Thoracic aorta (tissue), 2 donors: ENCODE measurements at regions not wholly inside any gene's neighbourhood (a gene's known extent, or its start where the extent isn't known, plus 50 kb on each side); places are given as distances from the start of the nearest gene placed in this dataset.

Source experiments
- ATAC-seq: fragments of 150-250 bp; one replicate; pipeline ENCODE4 v1.8.0; 2017; ENCODE audit warnings: low read depth; ENCODE audit not compliant: insufficient number of reproducible peaks, low FRiP score
- DNase-seq: peaks from one replicate; pipeline ENCODE4 v3.0.0-alpha.2; 2020; ENCODE audit warnings: low spot score
- H3K27ac ChIP-seq, 2 donors: fragments of 200-600 bp; sonication (generic); 1 replicate in 1 of 2; 2 replicates in 1 of 2; pipeline ENCODE4 v1.5.1; 2016; ENCODE audit warnings: mild to moderate bottlenecking in 2 of 2, moderate library complexity in 2 of 2
- H3K27me3 ChIP-seq: fragments of 200-600 bp; sonication (generic); replicated peaks from 2 replicates; pipeline ENCODE4 v1.6.0; 2016; ENCODE audit warnings: mild to moderate bottlenecking; ENCODE audit not compliant: insufficient read depth
- H3K36me3 ChIP-seq: fragments of 200-600 bp; sonication (generic); one replicate; pipeline ENCODE4 v1.5.1; 2016
- H3K4me1 ChIP-seq, 2 donors: fragments of 200-600 bp; sonication (generic); 1 replicate in 1 of 2; 2 replicates in 1 of 2; pipeline versions ENCODE4 v1.5.1 to v1.6.0; 2016; ENCODE audit warnings: low read depth in 2 of 2, mild to moderate bottlenecking in 1 of 2; ENCODE audit not compliant: control insufficient read depth in 1 of 2
- H3K4me3 ChIP-seq: fragments of 200-600 bp; sonication (generic); 2 replicates; pipeline ENCODE4 v1.5.1; 2016; ENCODE audit warnings: mild to moderate bottlenecking
- H3K9me3 ChIP-seq: fragments of 200-600 bp; sonication (generic); 2 replicates; pipeline ENCODE4 v1.5.1; 2016
- TF ChIP-seq, protein P1 (sequence below): fragments of 200-600 bp; sonication (generic); IDR thresholded peaks from one replicate; pipeline ENCODE4 v1.5.1; 2019; ENCODE audit warnings: antibody characterized with exemption

DNA sequence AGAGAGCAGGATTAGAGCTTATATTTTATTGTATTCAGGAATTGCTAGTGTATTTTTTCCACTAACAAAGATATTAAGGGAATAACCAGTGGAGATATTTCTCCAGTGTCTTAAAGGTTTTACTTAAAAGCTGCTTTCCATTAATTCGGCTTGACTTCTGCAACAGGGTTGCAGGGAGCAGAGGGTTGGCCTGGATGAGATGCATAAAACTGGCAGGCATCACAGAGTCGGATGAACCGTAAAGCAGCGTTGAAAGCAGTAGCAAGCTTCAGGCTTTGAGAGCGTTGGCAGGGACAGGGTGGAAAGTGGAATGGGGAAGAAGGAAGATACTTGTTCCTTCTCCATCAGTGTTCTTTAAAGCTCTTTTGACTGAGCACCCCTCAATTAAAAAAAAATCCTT lies 237.2 kb downstream of the LMO4 start:
- Histone ChIP-seq H3K36me3 (no peaks in the 10 kb centered on the region), H3K27me3 (no peaks in the 10 kb centered on the region), H3K4me1 (no peaks in the 10 kb centered on the region), H3K27ac (no peak overlapping the region), H3K9me3 (no peaks in the 10 kb centered on the region), H3K4me3 (no peak overlapping the region)
- TF ChIP-seq, protein P1, sequence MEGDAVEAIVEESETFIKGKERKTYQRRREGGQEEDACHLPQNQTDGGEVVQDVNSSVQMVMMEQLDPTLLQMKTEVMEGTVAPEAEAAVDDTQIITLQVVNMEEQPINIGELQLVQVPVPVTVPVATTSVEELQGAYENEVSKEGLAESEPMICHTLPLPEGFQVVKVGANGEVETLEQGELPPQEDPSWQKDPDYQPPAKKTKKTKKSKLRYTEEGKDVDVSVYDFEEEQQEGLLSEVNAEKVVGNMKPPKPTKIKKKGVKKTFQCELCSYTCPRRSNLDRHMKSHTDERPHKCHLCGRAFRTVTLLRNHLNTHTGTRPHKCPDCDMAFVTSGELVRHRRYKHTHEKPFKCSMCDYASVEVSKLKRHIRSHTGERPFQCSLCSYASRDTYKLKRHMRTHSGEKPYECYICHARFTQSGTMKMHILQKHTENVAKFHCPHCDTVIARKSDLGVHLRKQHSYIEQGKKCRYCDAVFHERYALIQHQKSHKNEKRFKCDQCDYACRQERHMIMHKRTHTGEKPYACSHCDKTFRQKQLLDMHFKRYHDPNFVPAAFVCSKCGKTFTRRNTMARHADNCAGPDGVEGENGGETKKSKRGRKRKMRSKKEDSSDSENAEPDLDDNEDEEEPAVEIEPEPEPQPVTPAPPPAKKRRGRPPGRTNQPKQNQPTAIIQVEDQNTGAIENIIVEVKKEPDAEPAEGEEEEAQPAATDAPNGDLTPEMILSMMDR = no peak
- DNase-seq = no peak
- no peak for ATAC-seq

DNA sequence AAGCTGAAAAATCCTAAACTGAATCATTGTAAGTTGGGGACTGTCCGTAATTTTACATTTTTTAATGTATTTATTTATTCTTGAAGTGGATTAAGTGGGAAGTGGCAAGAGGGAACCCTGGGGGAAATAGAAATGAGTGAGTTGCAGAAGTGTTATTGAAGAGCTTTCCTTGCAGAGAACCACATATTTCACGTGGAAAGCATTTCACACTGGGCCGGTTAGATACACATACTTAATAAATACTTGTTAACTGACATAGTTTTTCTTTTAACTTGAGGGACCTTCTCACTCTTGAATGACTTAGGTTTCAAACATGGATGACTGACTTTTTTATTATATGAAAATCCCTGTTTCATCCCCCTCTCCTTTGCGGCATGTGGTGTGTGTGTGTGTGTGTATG lies 239.3 kb downstream of the LMO4 start:
- Histone ChIP-seq H3K27ac (no peak overlapping the region), H3K36me3 (no peaks in the 10 kb centered on the region), H3K9me3 (no peaks in the 10 kb centered on the region), H3K27me3 (no peaks in the 10 kb centered on the region), H3K4me3 (no peak overlapping the region), H3K4me1 (no peaks in the 10 kb centered on the region)
- DNase-seq = no peak
- no peak for ATAC-seq
- TF ChIP-seq, protein P1 = no peak

DNA sequence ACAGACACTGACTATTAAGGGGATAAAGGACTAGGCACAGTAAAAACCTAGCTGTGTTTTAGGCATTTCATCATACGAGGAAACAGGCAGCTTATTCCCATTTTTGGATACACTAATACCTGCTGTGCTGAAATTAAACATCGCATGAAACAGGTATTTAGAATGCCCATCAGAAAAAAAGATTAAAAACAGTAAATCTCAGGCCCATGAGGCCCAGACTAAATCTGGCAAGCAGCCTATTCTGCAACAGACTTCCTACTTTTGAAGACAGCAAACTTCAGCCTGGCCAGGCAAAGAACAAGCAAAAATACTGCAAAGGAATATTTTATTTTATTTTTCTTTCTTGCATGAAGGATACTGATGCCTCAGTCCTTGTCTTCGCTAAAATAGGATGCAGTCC lies 240.2 kb downstream of the LMO4 start:
- no peaks in the 10 kb centered on the region for H3K27me3 ChIP-seq
- H3K27ac ChIP-seq = no peak overlapping the region
- H3K4me1 ChIP-seq = no peaks in the 10 kb centered on the region
- TF ChIP-seq, protein P1 = no peak
- no peaks in the 10 kb centered on the region for H3K36me3 ChIP-seq
- ATAC-seq = no peak
- H3K4me3 ChIP-seq = no peak overlapping the region
- no peaks in the 10 kb centered on the region for H3K9me3 ChIP-seq
- no peak for DNase-seq

DNA sequence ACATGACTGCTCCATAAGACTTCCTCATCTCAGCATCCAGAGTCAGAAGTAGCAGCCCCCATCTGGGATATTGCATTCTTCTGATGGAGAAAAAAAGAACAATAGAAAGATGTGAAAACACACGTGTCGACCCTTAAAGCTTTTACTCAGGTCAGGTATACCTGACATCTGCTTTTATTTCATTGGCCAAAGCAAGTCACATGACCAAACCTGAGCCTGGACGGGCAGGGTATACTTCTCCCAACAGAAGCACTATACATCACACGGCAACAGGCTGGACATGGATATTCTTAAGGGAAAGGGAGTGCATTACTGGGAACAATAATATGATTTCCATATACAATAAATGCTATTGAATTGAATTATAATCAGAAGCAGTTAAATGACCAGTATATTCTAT lies 243.3 kb downstream of the LMO4 start:
- Histone ChIP-seq H3K4me3 (no peak overlapping the region), H3K27me3 (no peaks in the 10 kb centered on the region), H3K4me1 (no peaks in the 10 kb centered on the region), H3K9me3 (no peaks in the 10 kb centered on the region), H3K36me3 (no peaks in the 10 kb centered on the region), H3K27ac (no peak overlapping the region)
- TF ChIP-seq, protein P1 = no peak
- ATAC-seq = no peak
- DNase-seq = no peak

DNA sequence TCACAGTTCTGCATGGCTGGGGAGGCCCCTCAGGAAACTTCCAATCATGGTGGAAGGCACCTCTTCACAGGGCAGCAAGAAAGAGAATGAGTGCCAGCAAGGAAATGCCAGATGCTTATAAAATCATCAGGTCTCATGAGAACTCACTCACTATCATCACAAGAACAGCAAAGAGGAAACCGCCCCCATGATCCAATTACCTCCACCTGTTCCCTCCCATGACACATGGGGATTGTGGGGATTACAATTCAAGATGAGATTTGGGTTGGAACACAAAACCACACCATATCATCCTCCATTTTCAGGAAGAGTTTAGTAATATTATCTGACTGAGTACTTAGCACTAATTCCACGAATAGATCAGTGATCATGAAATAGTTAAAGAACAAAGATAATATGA lies 244.2 kb downstream of the LMO4 start:
- Histone ChIP-seq H3K27me3 (no peaks in the 10 kb centered on the region), H3K9me3 (no peaks in the 10 kb centered on the region), H3K4me1 (no peaks in the 10 kb centered on the region), H3K4me3 (no peak overlapping the region), H3K36me3 (no peaks in the 10 kb centered on the region), H3K27ac (no peak overlapping the region)
- ATAC-seq (no peak), DNase-seq (no peak)
- TF ChIP-seq, protein P1 = no peak
